CD4-positive, alpha-beta T cell (primary cell): ENCODE measurements at regions not wholly inside any gene's neighbourhood (a gene's known extent, or its start where the extent isn't known, plus 50 kb on each side); places are given as distances from the start of the nearest gene placed in this dataset.

Experiments used
- ATAC-seq: fragments of 200-7000 bp; cut with Tn5 transposase; one replicate; pipeline ENCODE4 v1.10.0; 2022; ENCODE audit warnings: mild to moderate bottlenecking; ENCODE audit not compliant: poor library complexity
- CTCF ChIA-PET: fragments of 350-600 bp; sonication (Branson Sonifier 250); formaldehyde crosslinking; loops from one replicate; lab custom pipeline; 2021; ENCODE audit warnings: antibody characterized with exemption, inconsistent platforms; lab: Charles Lee
- POLR2A ChIA-PET: fragments of 350-600 bp; sonication (Branson Sonifier 250); formaldehyde crosslinking; loops from one replicate; lab custom pipeline; 2021; ENCODE audit warnings: antibody characterized with exemption, inconsistent platforms; lab: Charles Lee
- DNase-seq, 14 experiments: peaks; one replicate each; pipeline ENCODE4 v3.0.0-alpha.2; 2013 to 2020; ENCODE audit warnings: mixed read lengths in 2 of 14
- H3K27ac ChIP-seq, 2 donors: one replicate each; pipeline versions ENCODE4 v1.5.1 to v1.7.0; 2013; ENCODE audit warnings: low read length in 2 of 2, low read depth in 1 of 2, mild to moderate bottlenecking in 1 of 2
- H3K27me3 ChIP-seq, 2 experiments: 1 replicate in 1 of 2; 2 replicates in 1 of 2; pipeline versions ENCODE4 v1.6.1 to v1.7.0; 2013; ENCODE audit warnings: low read length in 2 of 2, control low read depth in 1 of 2, mild to moderate bottlenecking in 1 of 2, moderate library complexity in 1 of 2; ENCODE audit not compliant: insufficient read depth in 2 of 2, control insufficient read depth in 1 of 2
- H3K36me3 ChIP-seq: one replicate; pipeline ENCODE4 v1.6.1; 2013; ENCODE audit warnings: low read length, control low read depth; ENCODE audit not compliant: insufficient read depth
- H3K4me1 ChIP-seq: one replicate; pipeline ENCODE4 v1.6.1; 2013; ENCODE audit warnings: low read length, control low read depth; ENCODE audit not compliant: insufficient read depth
- H3K4me3 ChIP-seq: one replicate; pipeline ENCODE4 v1.5.1; 2013; ENCODE audit warnings: mild to moderate bottlenecking, low read length, moderate library complexity
- H3K9me3 ChIP-seq, 2 experiments: 1 replicate in 1 of 2; 2 replicates in 1 of 2; pipeline versions ENCODE4 v1.6.1 to v1.7.0; 2013; ENCODE audit warnings: low read length in 2 of 2, mild to moderate bottlenecking in 2 of 2, control low read depth in 1 of 2, moderate library complexity in 1 of 2; ENCODE audit not compliant: control insufficient read depth in 1 of 2, insufficient read depth in 1 of 2
- H3K27ac Mint-ChIP-seq: one replicate; pipeline ENCODE4 v1.8.0; 2020; ENCODE audit warnings: mixed read lengths
- H3K27me3 Mint-ChIP-seq: one replicate; pipeline ENCODE4 v1.8.0; 2021; ENCODE audit warnings: mixed read lengths
- H3K36me3 Mint-ChIP-seq: one replicate; pipeline ENCODE4 v1.8.0; 2021; ENCODE audit warnings: low read depth, mixed read lengths
- H3K4me1 Mint-ChIP-seq: one replicate; pipeline ENCODE4 v1.8.0; 2021; ENCODE audit warnings: low read depth, mixed read lengths
- H3K4me3 Mint-ChIP-seq: one replicate; pipeline ENCODE4 v1.8.0; 2020; ENCODE audit warnings: mild to moderate bottlenecking, mixed read lengths
- H3K9me3 Mint-ChIP-seq: one replicate; pipeline ENCODE4 v1.8.0; 2020; ENCODE audit warnings: mixed read lengths
- intact Hi-C, 2 experiments: fragments of 100-400 bp; cut with DNase I in 1 of 2; cut with micrococcal nuclease in 1 of 2; formaldehyde crosslinking; loops; one replicate each; pipeline versions ENCODE4 v1.15.1 to v1.9.0; 2023 to 2025; cut with DNase I, micrococcal nuclease
- TF ChIP-seq, protein P1 (sequence below): fragments of 200-600 bp; IDR thresholded peaks from one replicate; pipeline ENCODE4 v1.8.0; 2022; ENCODE audit warnings: antibody characterized with exemption, mild to moderate bottlenecking

- H3K9me3 Mint-ChIP-seq = peaks cover 2% of the 10 kb centered on the region
- no peaks in the 10 kb centered on the region for H3K36me3 ChIP-seq
- no peaks in the 10 kb centered on the region for H3K4me1 ChIP-seq
- H3K4me3 ChIP-seq = no peak overlapping the region
- no peak overlapping the region for H3K27ac ChIP-seq
- DNase-seq (no peak), ATAC-seq (no peak)
- TF ChIP-seq, protein P1, sequence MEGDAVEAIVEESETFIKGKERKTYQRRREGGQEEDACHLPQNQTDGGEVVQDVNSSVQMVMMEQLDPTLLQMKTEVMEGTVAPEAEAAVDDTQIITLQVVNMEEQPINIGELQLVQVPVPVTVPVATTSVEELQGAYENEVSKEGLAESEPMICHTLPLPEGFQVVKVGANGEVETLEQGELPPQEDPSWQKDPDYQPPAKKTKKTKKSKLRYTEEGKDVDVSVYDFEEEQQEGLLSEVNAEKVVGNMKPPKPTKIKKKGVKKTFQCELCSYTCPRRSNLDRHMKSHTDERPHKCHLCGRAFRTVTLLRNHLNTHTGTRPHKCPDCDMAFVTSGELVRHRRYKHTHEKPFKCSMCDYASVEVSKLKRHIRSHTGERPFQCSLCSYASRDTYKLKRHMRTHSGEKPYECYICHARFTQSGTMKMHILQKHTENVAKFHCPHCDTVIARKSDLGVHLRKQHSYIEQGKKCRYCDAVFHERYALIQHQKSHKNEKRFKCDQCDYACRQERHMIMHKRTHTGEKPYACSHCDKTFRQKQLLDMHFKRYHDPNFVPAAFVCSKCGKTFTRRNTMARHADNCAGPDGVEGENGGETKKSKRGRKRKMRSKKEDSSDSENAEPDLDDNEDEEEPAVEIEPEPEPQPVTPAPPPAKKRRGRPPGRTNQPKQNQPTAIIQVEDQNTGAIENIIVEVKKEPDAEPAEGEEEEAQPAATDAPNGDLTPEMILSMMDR = no peak
- ChIA-PET CTCF (no interaction called here), POLR2A (no interaction called here)
- H3K27me3 ChIP-seq = no peaks in the 10 kb centered on the region
- no peak overlapping the region for H3K27ac Mint-ChIP-seq
- H3K4me1 Mint-ChIP-seq = no peaks in the 10 kb centered on the region
- H3K9me3 ChIP-seq = peaks cover 0 to 6% of the 10 kb centered on the region in 2 experiments
- no peak overlapping the region for H3K4me3 Mint-ChIP-seq
- intact Hi-C loops = no loop called here
- no peaks in the 10 kb centered on the region for H3K36me3 Mint-ChIP-seq
- H3K27me3 Mint-ChIP-seq = no peaks in the 10 kb centered on the region
Measured at GRCh38 chr7:108815815-108816214, 246.1 kb downstream of the DNAJB9 start.

DNA sequence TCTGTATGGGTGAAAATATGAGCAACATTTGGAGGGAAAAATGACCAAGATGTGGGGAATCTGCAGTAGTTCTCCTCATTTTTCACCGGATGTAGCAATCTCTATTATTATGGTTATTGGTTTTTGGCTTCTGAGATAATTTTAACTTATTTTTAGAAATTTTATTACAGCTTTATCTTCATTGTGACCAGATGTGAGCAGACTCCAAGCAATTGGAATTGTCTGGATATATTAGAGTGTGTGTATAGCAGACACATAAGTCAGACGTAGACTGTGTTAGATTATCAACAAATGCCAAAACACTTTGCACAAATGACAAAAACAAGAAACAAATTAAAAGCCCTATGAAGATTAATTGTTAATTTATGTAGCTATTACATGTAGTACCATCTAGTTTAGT is 249.1 kb downstream of the DNAJB9 start:
- no peaks in the 10 kb centered on the region for H3K36me3 Mint-ChIP-seq
- POLR2A ChIA-PET = no interaction called here
- H3K27ac ChIP-seq = no peak overlapping the region
- H3K27me3 ChIP-seq = no peaks in the 10 kb centered on the region
- no peak overlapping the region for H3K27ac Mint-ChIP-seq
- intact Hi-C loops = no loop called here
- ATAC-seq (no peak), DNase-seq (no peak)
- H3K9me3 ChIP-seq = peaks cover 0 to under 1% of the 10 kb centered on the region in 2 experiments
- no peak overlapping the region for H3K4me3 ChIP-seq
- no peaks in the 10 kb centered on the region for H3K36me3 ChIP-seq
- H3K4me3 Mint-ChIP-seq = no peak overlapping the region
- TF ChIP-seq, protein P1 = no peak
- H3K27me3 Mint-ChIP-seq = no peaks in the 10 kb centered on the region
- no peaks in the 10 kb centered on the region for H3K4me1 Mint-ChIP-seq
- H3K4me1 ChIP-seq = no peaks in the 10 kb centered on the region
- H3K9me3 Mint-ChIP-seq = peaks cover 2% of the 10 kb centered on the region
- CTCF ChIA-PET = no interaction called here

- Mint-ChIP-seq H3K4me1 (no peaks in the 10 kb centered on the region), H3K27ac (no peak overlapping the region), H3K9me3 (peaks cover 2% of the 10 kb centered on the region), H3K4me3 (no peak overlapping the region), H3K27me3 (no peaks in the 10 kb centered on the region), H3K36me3 (no peaks in the 10 kb centered on the region)
- no peak for ATAC-seq
- intact Hi-C loops = no loop called here
- H3K27me3 ChIP-seq = no peaks in the 10 kb centered on the region
- ChIA-PET CTCF (no interaction called here), POLR2A (no interaction called here)
- H3K36me3 ChIP-seq = no peaks in the 10 kb centered on the region
- H3K4me1 ChIP-seq = no peaks in the 10 kb centered on the region
- H3K4me3 ChIP-seq = no peak overlapping the region
- H3K9me3 ChIP-seq = no peaks in the 10 kb centered on the region
- no peak for DNase-seq
- TF ChIP-seq, protein P1 = no peak
- H3K27ac ChIP-seq = no peak overlapping the region
Measured at GRCh38 chr7:108824840-108825580, 255.3 kb downstream of the DNAJB9 start.
